ENCODE measurements at regions not wholly inside any gene's neighbourhood (a gene's known extent, or its start where the extent isn't known, plus 50 kb on each side); places are given as distances from the start of the nearest gene placed in this dataset.

GRCh38 chr15:100737214-100737613 is 134.8 kb downstream of the ASB7 start:
- no peaks in the 10 kb centered on the region for H3K4me1 ChIP-seq (ENCODE audit: control insufficient read depth in 4 of 4, insufficient read depth in 4 of 4, low read length in 3 of 4)
- no peak overlapping the region for H3K9ac ChIP-seq (ENCODE audit: low read depth in 1 of 2, low read length in 2 of 2)
- WGBS = 93% methylated on average over 12 of the region's 12 CpGs
- no peaks in the 10 kb centered on the region for H3K36me3 ChIP-seq (ENCODE audit: control insufficient read depth in 4 of 4, insufficient read depth in 3 of 4, low read depth in 1 of 4, low read length in 3 of 4)
- H3K9me3 ChIP-seq (ENCODE audit: control insufficient read depth in 4 of 4, low read length in 3 of 4) = no peaks in the 10 kb centered on the region
- DNase-seq (ENCODE audit: low spot score) = no peak
- H3K27ac ChIP-seq (ENCODE audit: low read depth in 1 of 2, low read length in 2 of 2) = no peak overlapping the region
- no peak for TF ChIP-seq CTCF (IDR thresholded peaks at IDR 0.05; ENCODE audit: low read depth, low read length, missing input control)
- no peak for TF ChIP-seq MAX (IDR thresholded peaks at IDR 0.05)
- no peak for TF ChIP-seq HNF4A (conservative IDR thresholded peaks at IDR 0.05)
- TF ChIP-seq RAD21 (IDR thresholded peaks at IDR 0.05) = no peak
- TF ChIP-seq RXRA (IDR thresholded peaks at IDR 0.05) = no peak
- no peak for TF ChIP-seq EGR1 (IDR thresholded peaks at IDR 0.05; ENCODE audit: low read depth in 2 of 2)
- no peak overlapping the region for H3K4me3 ChIP-seq (ENCODE audit: low read depth in 1 of 3, low read length in 3 of 3)
- H3K27me3 ChIP-seq (ENCODE audit: control insufficient read depth in 4 of 4, insufficient read depth in 4 of 4, low read length in 3 of 4) = peaks cover 0 to 11% (median 0%) of the 10 kb centered on the region in 4 donors

GRCh38 chr15:100738614-100739013 is 136.2 kb downstream of the ASB7 start:
- Histone ChIP-seq H3K4me1 (ENCODE audit: control insufficient read depth in 4 of 4, insufficient read depth in 4 of 4, low read length in 3 of 4) (no peaks in the 10 kb centered on the region), H3K9ac (ENCODE audit: low read depth in 1 of 2, low read length in 2 of 2) (no peak overlapping the region), H3K27ac (ENCODE audit: low read depth in 1 of 2, low read length in 2 of 2) (no peak overlapping the region), H3K36me3 (ENCODE audit: control insufficient read depth in 4 of 4, insufficient read depth in 3 of 4, low read depth in 1 of 4, low read length in 3 of 4) (no peaks in the 10 kb centered on the region), H3K4me3 (ENCODE audit: low read depth in 1 of 3, low read length in 3 of 3) (no peak overlapping the region), H3K9me3 (ENCODE audit: control insufficient read depth in 4 of 4, low read length in 3 of 4) (no peaks in the 10 kb centered on the region), H3K27me3 (ENCODE audit: control insufficient read depth in 4 of 4, insufficient read depth in 4 of 4, low read length in 3 of 4) (peaks cover 0 to 11% (median 0%) of the 10 kb centered on the region in 4 donors)
- no peak for DNase-seq (ENCODE audit: low spot score)
- TF ChIP-seq YY1 (IDR thresholded peaks at IDR 0.05) = no peak
- TF ChIP-seq EGR1 (IDR thresholded peaks at IDR 0.05; ENCODE audit: low read depth in 2 of 2) = no peak
- no peak for TF ChIP-seq NR2F2 (IDR thresholded peaks at IDR 0.05)
- TF ChIP-seq REST (IDR thresholded peaks at IDR 0.05) = no peak
- no peak for TF ChIP-seq ATF3 (IDR thresholded peaks at IDR 0.05)
- no peak for TF ChIP-seq FOXA2 (IDR thresholded peaks at IDR 0.05)
- no peak for TF ChIP-seq GABPA (IDR thresholded peaks at IDR 0.05 in 1 of 2, conservative IDR thresholded peaks at IDR 0.05 in 1 of 2)
- no peak for TF ChIP-seq RXRA (IDR thresholded peaks at IDR 0.05)
- no peak for TF ChIP-seq HNF4A (conservative IDR thresholded peaks at IDR 0.05)
- TF ChIP-seq TAF1 (conservative IDR thresholded peaks at IDR 0.05) = no peak
- TF ChIP-seq JUND (IDR thresholded peaks at IDR 0.05) = no peak
- no peak for TF ChIP-seq HNF4G (IDR thresholded peaks at IDR 0.05)
- TF ChIP-seq CTCF (IDR thresholded peaks at IDR 0.05; ENCODE audit: low read depth, low read length, missing input control) = no peak
- no peak for TF ChIP-seq FOXA1 (IDR thresholded peaks at IDR 0.05)
- TF ChIP-seq RAD21 (IDR thresholded peaks at IDR 0.05) = no peak
- no peak for TF ChIP-seq SP1 (IDR thresholded peaks at IDR 0.05)
- no peak for TF ChIP-seq MAX (IDR thresholded peaks at IDR 0.05)
- no peak for TF ChIP-seq ZBTB33 (IDR thresholded peaks at IDR 0.05)
- WGBS = 87% methylated on average over 5 of the region's 5 CpGs

All from liver (tissue), 8 donors.